ENCODE measurements at regions not wholly inside any gene's neighbourhood (a gene's known extent, or its start where the extent isn't known, plus 50 kb on each side); places are given as distances from the start of the nearest gene placed in this dataset.

DNA sequence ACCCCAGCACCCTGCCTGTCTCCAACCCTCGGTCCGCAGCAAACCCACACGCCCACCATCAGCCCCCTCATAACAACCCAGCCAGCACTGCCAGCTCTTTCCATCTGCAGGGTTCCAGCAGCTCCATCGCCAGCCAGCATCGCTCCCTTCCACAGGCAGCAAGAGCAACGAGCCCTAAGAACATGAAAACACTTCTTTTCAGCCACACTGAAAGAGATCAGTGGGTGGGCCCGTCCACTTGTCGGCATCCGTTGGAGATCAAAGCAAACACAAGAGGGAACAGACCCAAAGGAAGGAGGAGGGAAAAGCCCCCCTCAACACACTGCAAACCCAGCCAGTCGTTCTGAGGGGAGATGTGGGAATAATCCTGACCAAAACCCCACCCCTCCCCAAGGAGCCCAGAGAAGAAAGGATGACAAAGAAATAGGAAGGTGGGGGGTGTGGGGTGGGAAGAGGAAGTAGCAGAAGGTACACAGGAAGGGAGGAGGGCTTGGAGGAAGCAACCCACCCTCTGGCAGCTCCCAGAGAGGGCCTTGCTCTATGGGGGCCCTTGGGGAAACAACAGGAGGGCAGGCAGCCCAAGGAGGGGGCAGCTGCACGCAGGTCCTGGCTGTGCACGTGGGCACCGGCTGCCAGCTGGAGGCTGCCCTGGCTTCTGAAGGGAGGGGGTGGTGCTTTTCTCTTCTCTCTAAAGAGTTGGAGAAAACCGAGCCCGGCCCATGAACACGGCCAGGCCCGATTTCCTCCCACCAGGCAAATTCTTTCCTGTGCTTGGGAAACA, 473.6 kb upstream of the PROK2 start:
- Histone ChIP-seq H3K9me3 (ENCODE audit: control insufficient read depth, insufficient read depth, low read length) (no peaks in the 10 kb centered on the region), H3K23ac (ENCODE audit: low read depth, low read length) (no peak overlapping the region), H3K9ac (ENCODE audit: low read depth, low read length) (no peak overlapping the region), H3K4me1 (ENCODE audit: control insufficient read depth, insufficient read depth, low read length) (peaks cover 4% of the 10 kb centered on the region; the same call in 1 of the 2 replicates), H3K27me3 (ENCODE audit: control insufficient read depth, insufficient read depth, low read length) (peaks cover 50% of the 10 kb centered on the region), H2BK15ac (ENCODE audit: low read depth, low read length) (no peak overlapping the region), H4K8ac (ENCODE audit: low read depth in 2 of 2, low read length in 2 of 2) (no peak overlapping the region), H3K27ac (ENCODE audit: insufficient read depth, low read length) (no peak overlapping the region), H3K4me2 (ENCODE audit: low read depth, low read length) (no peak overlapping the region), H4K91ac (ENCODE audit: insufficient read depth, low read depth, low read length) (no peak overlapping the region), H3K79me1 (ENCODE audit: low read depth in 1 of 2, low read length in 2 of 2) (no peaks in the 10 kb centered on the region), H2BK5ac (ENCODE audit: low read depth, low read length, poor library complexity, severe bottlenecking) (no peak overlapping the region), H2BK120ac (ENCODE audit: low read depth, low read length) (no peak overlapping the region), H3K9me1 (ENCODE audit: insufficient read depth, low read length) (no peaks in the 10 kb centered on the region), H2AK5ac (ENCODE audit: low read depth, low read length) (no peak overlapping the region), H3K4me3 (ENCODE audit: insufficient read depth, low read depth, low read length) (no peak overlapping the region), H2BK20ac (ENCODE audit: low read depth, low read length) (no peak overlapping the region), H2AFZ (replicated peaks; ENCODE audit: low read length, poor library complexity) (no peak overlapping the region), H3K18ac (ENCODE audit: low read depth, low read length) (no peak overlapping the region), H4K20me1 (ENCODE audit: insufficient read depth, low read length) (no peaks in the 10 kb centered on the region), H4K5ac (ENCODE audit: low read depth, low read length) (no peak overlapping the region), H3K14ac (replicated peaks; ENCODE audit: low read depth, low read length) (no peak overlapping the region), H3K4ac (ENCODE audit: low read depth, low read length) (no peak overlapping the region), H3K36me3 (ENCODE audit: control insufficient read depth, insufficient read depth, low read length) (no peaks in the 10 kb centered on the region), H3K56ac (ENCODE audit: extremely low read depth, insufficient read depth, low read length) (no peak overlapping the region), H2AK9ac (replicated peaks; ENCODE audit: low read depth, low read length, poor library complexity) (no peak overlapping the region)
- ATAC-seq (ENCODE audit: low read depth) (no peak), DNase-seq (no peak)
- POLR2A ChIA-PET (ENCODE audit: unreplicated experiment) = no interaction called here
- 53% methylated on average over 3 of the region's 17 CpGs; no CpG with 5 or more reads in 1 of the 2 experiments for WGBS, 2 experiments (ENCODE audit: extremely low coverage in 2 of 2, insufficient read length in 1 of 2)
- intact Hi-C loops (cut with micrococcal nuclease) = no loop called here
- TF ChIP-seq RFX5 (IDR thresholded peaks at IDR 0.05; ENCODE audit: low read depth, low read length) (no peak), BHLHE40 (IDR thresholded peaks at IDR 0.05; ENCODE audit: low read depth, low read length) (no peak), CHD1 (IDR thresholded peaks at IDR 0.05; ENCODE audit: low read depth, low read length) (no peak), MAFK (IDR thresholded peaks at IDR 0.05; ENCODE audit: low read depth, low read length) (no peak), CTCF (conservative IDR thresholded peaks at IDR 0.05; ENCODE audit: low read depth, low read length) (no peak), NFE2L2 (IDR thresholded peaks at IDR 0.05; ENCODE audit: low read depth, low read length) (no peak), RAD21 (IDR thresholded peaks at IDR 0.05; ENCODE audit: low read length) (no peak), RCOR1 (IDR thresholded peaks at IDR 0.05; ENCODE audit: insufficient replicate concordance, low read length) (no peak)
- TF ChIP-seq, protein P1, sequence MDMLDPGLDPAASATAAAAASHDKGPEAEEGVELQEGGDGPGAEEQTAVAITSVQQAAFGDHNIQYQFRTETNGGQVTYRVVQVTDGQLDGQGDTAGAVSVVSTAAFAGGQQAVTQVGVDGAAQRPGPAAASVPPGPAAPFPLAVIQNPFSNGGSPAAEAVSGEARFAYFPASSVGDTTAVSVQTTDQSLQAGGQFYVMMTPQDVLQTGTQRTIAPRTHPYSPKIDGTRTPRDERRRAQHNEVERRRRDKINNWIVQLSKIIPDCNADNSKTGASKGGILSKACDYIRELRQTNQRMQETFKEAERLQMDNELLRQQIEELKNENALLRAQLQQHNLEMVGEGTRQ (IDR thresholded peaks at IDR 0.05; ENCODE audit: low read depth, low read length) = no peak
- dilution Hi-C loops (cut with HindIII; ENCODE audit: low sequenced_read_pairs, unreplicated experiment) = no loop called here
- CTCF ChIA-PET = interaction anchor here (0.5 kb wide), 1 partner anchor 43 kb away, joined by 3 read pairs; no protein-coding TSS in a partner anchor
- no TSS peak for BruUV-seq (replicated peaks)
- in situ Hi-C loops (cut with MboI; ENCODE audit: low sequenced_read_pairs) = no loop called here

Data from IMR-90 (cell line).